GM18867 (cell line): ENCODE measurements at regions not wholly inside any gene's neighbourhood (a gene's known extent, or its start where the extent isn't known, plus 50 kb on each side); places are given as distances from the start of the nearest gene placed in this dataset.

ENCODE experiments used
- ATAC-seq: cut with Tn5 transposase; IDR thresholded peaks from one replicate; pipeline ENCODE4 v1.9.1; 2021; ENCODE audit warnings: mild to moderate bottlenecking, moderate library complexity; ENCODE audit not compliant: unreplicated experiment

GRCh38 chr3:194961149-194961548 is 275.5 kb downstream of the FAM43A start:
- no peak for ATAC-seq

DNA sequence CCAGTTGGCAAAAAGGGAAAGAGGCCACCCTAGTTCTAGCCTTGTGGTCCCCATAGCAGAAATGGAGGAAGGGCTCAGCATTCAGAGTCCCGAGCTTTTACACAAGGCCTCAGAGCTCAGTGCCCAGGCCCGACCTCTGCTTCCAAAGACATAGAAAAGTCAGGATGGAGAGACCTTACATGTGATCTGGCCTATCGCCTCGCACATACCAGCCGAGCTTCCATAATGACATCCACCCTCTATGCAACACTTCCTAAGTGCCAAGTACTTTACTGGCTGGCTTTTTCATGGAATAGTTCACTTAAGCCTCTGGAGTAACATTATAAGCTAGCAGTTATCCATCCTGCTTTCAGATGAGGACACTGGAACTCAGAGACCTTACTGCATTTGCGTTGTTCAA is 275.9 kb downstream of the FAM43A start:
- ATAC-seq: no peak

DNA sequence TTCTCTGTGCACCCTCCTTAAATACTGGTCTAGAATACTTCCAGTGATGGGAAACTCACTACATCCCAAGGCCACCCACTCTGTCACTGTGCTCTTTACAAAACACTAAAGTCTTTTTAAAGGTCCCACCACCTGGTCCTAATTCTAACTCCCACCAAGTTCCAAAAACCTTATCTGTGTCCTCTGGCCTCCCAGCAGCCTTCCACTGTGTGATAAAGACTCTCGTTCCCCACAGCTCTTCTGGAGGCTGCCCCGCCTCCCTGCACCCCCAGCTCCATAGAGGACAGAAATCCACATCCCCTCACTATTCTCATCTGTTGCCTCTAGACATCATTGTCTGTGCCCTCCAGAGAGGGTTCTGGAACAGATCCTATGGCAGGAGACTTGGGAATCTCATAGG is 276.4 kb downstream of the FAM43A start:
- no peak for ATAC-seq

DNA sequence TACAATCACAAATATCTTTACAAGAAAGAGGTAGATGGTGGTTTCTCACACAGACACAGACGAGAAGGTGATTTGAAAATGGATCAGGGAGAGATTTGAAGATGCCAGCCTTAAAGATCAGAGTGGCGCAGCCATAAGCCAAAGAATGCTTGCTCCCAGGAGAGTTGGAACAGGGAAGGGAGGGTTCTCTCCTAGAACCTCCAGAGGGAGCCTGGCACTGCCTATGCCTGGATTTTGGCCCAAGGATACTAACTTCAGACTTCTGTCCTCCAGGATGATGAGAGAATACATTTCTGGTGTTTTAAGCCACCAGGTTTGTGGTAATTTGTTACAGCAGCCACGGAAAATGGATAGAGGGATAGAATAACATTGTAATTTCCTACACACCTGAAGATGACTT is 279.1 kb downstream of the FAM43A start:
- ATAC-seq: no peak

DNA sequence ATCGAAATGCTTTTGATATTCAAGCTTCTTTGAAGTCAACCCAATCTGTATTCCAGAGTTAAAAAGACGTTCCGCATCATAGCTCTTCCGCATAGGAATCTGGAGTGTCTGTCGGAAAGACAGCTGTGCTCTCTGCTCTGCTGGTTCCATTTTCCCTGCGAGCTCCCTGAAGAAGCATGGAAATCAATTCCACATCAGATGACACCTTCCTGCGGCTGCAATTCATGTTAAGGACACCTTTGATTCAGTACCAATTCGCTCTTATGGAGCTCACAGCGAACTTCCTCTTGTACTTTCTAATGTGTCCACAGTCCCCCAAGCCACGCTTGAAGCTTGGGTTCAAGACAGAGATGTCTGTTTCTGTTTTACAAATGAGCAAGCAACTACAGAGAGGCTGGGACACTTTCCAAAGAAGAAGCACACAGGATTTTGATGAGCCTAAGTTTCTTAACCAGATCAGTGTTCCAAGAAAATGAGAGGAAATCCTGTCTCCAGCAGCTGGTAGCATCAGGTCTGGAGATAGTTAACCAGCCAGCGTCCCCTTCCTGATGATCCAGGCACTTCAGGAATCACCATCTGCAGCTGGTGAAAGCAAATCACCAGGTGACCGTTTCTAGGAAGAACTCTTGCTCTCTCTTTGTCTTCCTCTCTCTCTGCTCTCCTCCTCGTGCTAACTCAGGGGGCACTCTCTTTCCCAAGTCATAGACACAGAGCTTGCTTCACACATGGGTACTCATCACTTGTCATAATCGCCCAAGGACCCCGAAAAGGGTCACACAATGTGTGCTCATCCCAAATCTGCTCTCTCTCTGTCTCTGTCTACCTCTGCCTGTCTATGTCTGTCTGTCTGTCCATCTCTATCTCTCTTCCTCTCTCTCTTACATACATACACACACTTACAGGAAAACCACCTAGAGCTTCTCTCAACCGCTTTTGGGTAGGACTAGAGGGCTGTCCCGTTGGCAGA is 281.8 kb downstream of the FAM43A start:
- no peak for ATAC-seq

- no peak for ATAC-seq
These were observed 284.4 kb downstream of the FAM43A start for GRCh38 chr3:194970066-194970465.

DNA sequence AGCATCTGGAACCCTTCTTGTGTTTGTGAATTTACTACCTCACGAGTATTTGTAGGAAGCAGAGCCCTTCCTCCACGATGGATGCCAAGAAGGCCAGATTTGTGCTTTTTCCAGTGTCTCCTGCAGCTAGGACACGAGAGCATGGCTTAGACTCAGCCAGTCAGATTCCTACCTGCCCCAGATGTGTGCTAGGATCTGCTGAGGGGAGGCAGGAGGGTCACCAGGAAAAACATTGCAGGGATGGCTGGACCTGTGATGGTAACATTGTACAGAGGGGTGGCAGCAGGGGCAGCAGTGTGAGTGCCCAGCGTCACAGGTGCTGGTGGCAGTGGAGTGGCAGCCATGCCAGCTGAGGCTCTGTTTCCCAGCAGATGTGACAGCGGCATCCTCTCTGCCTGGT is 285.3 kb downstream of the FAM43A start:
- ATAC-seq: no peak

DNA sequence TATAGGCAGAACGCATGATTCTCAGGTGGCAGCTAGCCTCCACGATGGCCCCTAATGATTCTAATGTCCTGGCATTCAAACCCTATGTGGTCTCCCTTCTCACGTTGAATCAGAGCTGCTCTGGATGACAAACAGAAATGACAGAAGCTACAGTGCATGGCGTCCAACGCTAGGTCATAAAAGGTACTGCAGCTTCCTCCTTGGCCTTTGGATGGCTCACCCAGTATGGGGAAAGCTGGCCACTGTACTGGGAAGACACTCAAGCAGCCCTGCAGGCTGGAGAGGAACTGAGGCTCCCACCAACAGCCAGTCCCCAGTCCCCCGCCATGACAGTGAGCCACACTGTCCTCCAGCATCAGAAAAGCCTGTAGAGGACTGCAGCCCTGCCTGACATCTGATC is 286.3 kb downstream of the FAM43A start:
- ATAC-seq: no peak

DNA sequence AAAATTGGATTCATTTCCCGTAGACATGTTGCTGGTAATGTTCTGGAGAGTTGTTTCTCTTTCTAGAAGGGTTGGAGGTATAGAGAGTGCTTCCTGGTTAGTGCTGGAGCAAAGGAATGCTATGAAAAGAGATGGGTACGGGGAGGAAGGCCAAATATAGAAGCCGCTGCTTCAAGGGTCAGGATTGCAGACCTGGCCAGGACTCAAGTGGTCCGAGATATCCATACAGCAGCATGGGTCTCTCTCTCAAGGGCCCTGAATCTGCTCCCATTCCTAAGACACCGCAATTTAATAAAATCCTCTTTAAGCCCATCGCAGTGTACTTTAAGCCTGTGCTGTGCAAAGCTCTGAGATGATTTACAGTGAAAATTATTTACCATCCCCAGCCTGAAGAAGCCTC is 287.0 kb downstream of the FAM43A start:
- ATAC-seq: no peak

DNA sequence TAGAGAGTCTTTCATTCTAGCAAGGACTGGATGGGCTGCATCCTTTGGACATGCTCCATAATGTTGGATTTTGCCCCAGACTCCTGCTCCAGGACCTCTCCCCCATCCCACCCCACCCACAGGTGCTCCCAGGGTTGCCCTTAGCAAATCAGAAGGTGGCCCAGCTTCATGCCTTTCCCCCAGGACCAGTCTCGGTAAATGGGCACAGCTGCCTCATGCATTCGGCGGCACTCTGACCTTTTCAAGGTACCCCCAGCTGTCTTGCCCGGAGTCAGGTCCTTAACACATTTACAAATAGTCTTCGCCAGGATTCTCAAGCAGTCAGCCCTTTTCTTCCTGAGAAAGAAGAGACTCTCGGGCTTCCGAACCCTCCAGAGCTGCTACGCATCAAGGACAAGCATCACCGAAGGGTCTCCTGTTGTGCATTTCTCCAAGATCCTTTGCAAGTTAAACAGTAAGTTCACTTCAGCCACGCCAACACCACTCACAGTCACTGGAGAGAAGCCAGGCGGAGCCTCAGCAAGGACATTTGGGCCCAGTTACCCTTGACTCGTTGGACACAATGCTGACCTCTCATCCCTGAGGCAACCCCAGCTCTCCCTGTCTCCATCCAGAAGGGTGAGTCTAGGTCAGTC is 287.8 kb downstream of the FAM43A start:
- no peak for ATAC-seq

DNA sequence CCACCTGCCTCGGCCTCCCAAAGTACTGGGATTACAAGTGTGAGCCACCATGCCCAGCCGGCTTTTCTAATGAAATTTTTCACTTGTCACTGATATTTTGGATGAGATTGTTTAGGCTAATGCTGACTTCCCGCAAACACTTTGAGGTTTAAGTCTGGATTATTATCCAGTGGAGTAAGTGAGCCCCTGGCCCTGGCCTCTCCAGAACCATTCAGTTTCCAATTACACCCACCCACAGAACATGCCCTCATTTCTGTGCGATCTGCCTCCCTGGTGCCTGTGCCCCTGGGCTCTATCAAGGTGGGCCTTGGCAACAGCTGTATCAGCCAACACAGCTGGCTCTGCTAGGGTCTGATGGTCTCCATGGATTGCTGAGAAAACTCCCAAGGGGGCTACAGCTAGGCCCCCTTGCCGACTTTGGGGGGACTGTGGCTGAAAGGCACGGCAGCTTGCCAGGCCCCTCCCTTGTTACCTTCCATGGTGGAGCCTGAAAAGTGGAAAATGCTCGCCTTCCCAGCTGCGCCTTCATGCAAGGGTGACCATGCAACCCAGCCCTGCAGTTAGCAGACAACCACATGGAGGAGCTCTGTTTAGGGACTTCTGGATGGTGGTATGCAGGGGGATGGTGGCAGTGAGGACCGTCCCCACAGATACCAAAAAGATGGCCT is 288.9 kb downstream of the FAM43A start:
- ATAC-seq: no peak

- no peak for ATAC-seq
These were observed 290.4 kb downstream of the FAM43A start for GRCh38 chr3:194976049-194976451.

- no peak for ATAC-seq
These were observed 291.2 kb downstream of the FAM43A start for GRCh38 chr3:194976874-194977273.

- ATAC-seq: no peak
These were observed 291.7 kb downstream of the FAM43A start for GRCh38 chr3:194977356-194977755.

DNA sequence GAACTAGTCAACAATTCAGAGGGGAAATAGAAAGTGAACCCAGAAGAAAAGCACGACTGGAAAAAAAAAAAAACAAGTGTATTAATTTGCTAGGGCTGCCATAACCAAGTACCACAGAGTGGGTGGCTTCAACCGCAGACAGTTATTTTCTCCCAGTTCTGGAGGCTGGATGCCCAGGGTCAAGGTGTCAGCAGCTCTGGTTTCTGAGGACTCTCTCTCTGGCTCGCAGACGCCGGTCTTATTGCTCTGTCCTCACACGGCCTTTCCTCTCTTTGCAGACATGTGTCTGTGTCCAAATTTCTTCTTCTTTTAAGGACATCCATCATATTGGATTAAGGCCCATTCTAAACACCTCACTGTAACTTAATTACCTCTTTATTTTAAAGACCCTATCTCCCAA is 291.8 kb downstream of the XXYLT1 start:
- no peak for ATAC-seq

DNA sequence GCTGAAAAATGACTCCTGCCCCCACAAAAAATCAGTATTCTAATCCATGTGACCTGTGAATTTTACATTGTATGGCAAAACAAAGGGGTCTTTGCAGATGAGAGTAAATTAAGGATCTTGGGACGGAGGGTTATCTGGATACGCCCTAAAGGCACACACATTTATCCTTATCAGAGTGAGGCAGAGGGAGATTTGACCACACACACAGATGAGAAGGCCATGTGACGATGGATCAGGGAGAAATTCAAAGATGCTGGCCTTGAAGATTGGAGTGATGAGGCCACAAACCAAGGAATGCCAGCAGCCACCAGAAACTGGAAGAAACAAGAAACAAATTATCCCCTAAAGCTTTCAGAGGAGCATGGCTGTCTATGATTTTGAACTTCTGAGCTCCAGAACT is 288.5 kb downstream of the XXYLT1 start:
- no peak for ATAC-seq

GRCh38 chr3:194983121-194983520 is 287.8 kb downstream of the XXYLT1 start:
- ATAC-seq: no peak

- ATAC-seq: no peak
These were observed 287.3 kb downstream of the XXYLT1 start for GRCh38 chr3:194983620-194984019.

DNA sequence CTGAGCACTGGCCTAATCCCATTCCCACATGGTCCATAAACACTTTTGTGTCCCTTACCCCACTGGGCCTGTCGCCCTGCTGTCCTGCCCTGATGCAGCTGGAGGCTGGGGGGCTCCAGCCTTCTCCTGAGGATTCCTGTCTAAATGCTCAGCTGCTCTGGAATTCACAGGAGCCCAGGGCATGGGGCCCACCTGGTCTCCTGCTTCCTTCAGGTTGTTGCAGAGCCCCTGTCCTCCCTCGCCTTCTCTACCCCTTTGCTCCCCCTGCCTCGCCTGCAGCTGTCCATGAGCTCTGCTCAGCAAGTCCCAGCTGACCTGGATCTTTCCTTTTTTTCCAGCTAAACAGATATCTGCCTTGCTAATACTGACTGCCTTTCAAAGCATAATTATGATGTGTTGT is 286.9 kb downstream of the XXYLT1 start:
- ATAC-seq: no peak

GRCh38 chr3:194984622-194985021 is 286.3 kb downstream of the XXYLT1 start:
- ATAC-seq: no peak

DNA sequence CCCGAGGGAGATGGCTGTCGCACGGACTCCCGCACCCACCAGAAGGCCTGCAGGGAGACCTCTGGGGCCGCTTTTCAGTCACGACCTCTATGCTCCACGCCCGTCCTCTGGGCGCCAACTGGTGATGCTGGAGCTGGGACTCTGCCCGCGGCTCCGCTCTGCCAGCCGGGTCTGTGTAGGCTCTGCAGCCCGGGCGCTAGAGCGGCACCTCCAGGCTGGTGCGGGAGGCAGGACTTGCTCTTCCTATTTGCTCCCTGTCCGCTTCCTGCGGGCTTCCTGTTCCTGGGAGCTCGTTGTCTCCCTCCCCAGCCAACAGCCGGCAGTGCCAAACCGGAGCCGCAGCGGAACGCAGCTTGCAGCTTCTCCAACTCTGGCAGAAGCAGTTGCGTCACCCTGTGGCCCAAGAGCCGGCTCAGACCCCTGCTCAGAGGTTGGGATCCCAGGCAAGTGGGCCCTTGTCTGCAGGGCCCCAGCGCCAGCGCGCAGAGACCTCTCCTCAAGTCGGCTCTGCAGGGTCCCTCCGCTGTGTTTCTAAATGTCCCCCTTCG is 285.9 kb downstream of the XXYLT1 start:
- ATAC-seq: no peak
